ENCODE measurements at regions not wholly inside any gene's neighbourhood (a gene's known extent, or its start where the extent isn't known, plus 50 kb on each side); places are given as distances from the start of the nearest gene placed in this dataset.

GRCh38 chr20:5471368-5471767, 139.4 kb downstream of the GPCPD1 start:
- no peak overlapping the region for H2AFZ ChIP-seq (ENCODE audit: low read length)
- no peaks in the 10 kb centered on the region for H3K4me1 ChIP-seq (ENCODE audit: control insufficient read depth, extremely low read depth, insufficient read depth, low read length)

GRCh38 chr20:5470943-5471342, 139.9 kb downstream of the GPCPD1 start:
- Histone ChIP-seq H3K4me1 (ENCODE audit: control insufficient read depth, extremely low read depth, insufficient read depth, low read length) (no peaks in the 10 kb centered on the region), H3K4me2 (ENCODE audit: extremely low read depth, insufficient read depth, low read length) (no peak overlapping the region), H4K20me1 (ENCODE audit: control insufficient read depth, extremely low read depth, insufficient read depth, low read length) (no peaks in the 10 kb centered on the region), H2AFZ (ENCODE audit: low read length) (no peak overlapping the region), H3K36me3 (ENCODE audit: control insufficient read depth, insufficient read depth, low read length) (no peaks in the 10 kb centered on the region), H3K4me3 (replicated peaks in 1 of 4; ENCODE audit: control extremely low read depth in 1 of 4, insufficient read depth in 1 of 4, low read depth in 3 of 4, low read length in 4 of 4) (no peak overlapping the region), H3K27ac (ENCODE audit: insufficient read depth, low read length) (no peak overlapping the region), H3K27me3 (ENCODE audit: control insufficient read depth, insufficient read depth, low read length) (no peaks in the 10 kb centered on the region), H3K79me2 (ENCODE audit: control insufficient read depth, insufficient read depth, low read length) (no peaks in the 10 kb centered on the region), H3K9ac (ENCODE audit: insufficient read depth, low read length) (no peak overlapping the region), H3K9me3 (ENCODE audit: control insufficient read depth, insufficient read depth, low read depth, low read length) (no peaks in the 10 kb centered on the region)
- no peak for TF ChIP-seq CTCF (conservative IDR thresholded peaks at IDR 0.05 in 1 of 2, IDR thresholded peaks at IDR 0.05 in 1 of 2; ENCODE audit: low read depth in 1 of 2, low read length in 2 of 2)
- TF ChIP-seq EZH2 (IDR thresholded peaks at IDR 0.05; ENCODE audit: low read length, missing control alignments): no peak
- no peak for DNase-seq (ENCODE audit: low read depth in 2 of 2)

More at GRCh38 chr20:5471368-5471767, 139.4 kb downstream of the GPCPD1 start:
- no peaks in the 10 kb centered on the region for H3K79me2 ChIP-seq (ENCODE audit: control insufficient read depth, insufficient read depth, low read length)
- peak overlapping the region in 1 of 4 experiments; percentile 45 for H3K4me3 ChIP-seq (replicated peaks in 1 of 4; ENCODE audit: control extremely low read depth in 1 of 4, insufficient read depth in 1 of 4, low read depth in 3 of 4, low read length in 4 of 4)
- H3K9ac ChIP-seq (ENCODE audit: insufficient read depth, low read length): no peak overlapping the region
- no peaks in the 10 kb centered on the region for H3K9me3 ChIP-seq (ENCODE audit: control insufficient read depth, insufficient read depth, low read depth, low read length)
- H3K36me3 ChIP-seq (ENCODE audit: control insufficient read depth, insufficient read depth, low read length): no peaks in the 10 kb centered on the region
- no peaks in the 10 kb centered on the region for H4K20me1 ChIP-seq (ENCODE audit: control insufficient read depth, extremely low read depth, insufficient read depth, low read length)
- DNase-seq (ENCODE audit: low read depth in 2 of 2): no peak
- H3K27ac ChIP-seq (ENCODE audit: insufficient read depth, low read length): no peak overlapping the region
- H3K4me2 ChIP-seq (ENCODE audit: extremely low read depth, insufficient read depth, low read length): no peak overlapping the region
- H3K27me3 ChIP-seq (ENCODE audit: control insufficient read depth, insufficient read depth, low read length): no peaks in the 10 kb centered on the region
- no peak for TF ChIP-seq EZH2 (IDR thresholded peaks at IDR 0.05; ENCODE audit: low read length, missing control alignments)
- no peak for TF ChIP-seq CTCF (conservative IDR thresholded peaks at IDR 0.05 in 1 of 2, IDR thresholded peaks at IDR 0.05 in 1 of 2; ENCODE audit: low read depth in 1 of 2, low read length in 2 of 2)

GRCh38 chr20:5470458-5470857, 140.3 kb downstream of the GPCPD1 start:
- Histone ChIP-seq H3K9me3 (ENCODE audit: control insufficient read depth, insufficient read depth, low read depth, low read length) (no peaks in the 10 kb centered on the region), H3K27me3 (ENCODE audit: control insufficient read depth, insufficient read depth, low read length) (no peaks in the 10 kb centered on the region), H3K27ac (ENCODE audit: insufficient read depth, low read length) (no peak overlapping the region), H4K20me1 (ENCODE audit: control insufficient read depth, extremely low read depth, insufficient read depth, low read length) (no peaks in the 10 kb centered on the region), H3K4me1 (ENCODE audit: control insufficient read depth, extremely low read depth, insufficient read depth, low read length) (no peaks in the 10 kb centered on the region), H3K4me2 (ENCODE audit: extremely low read depth, insufficient read depth, low read length) (no peak overlapping the region), H3K9ac (ENCODE audit: insufficient read depth, low read length) (no peak overlapping the region), H3K79me2 (ENCODE audit: control insufficient read depth, insufficient read depth, low read length) (no peaks in the 10 kb centered on the region), H2AFZ (ENCODE audit: low read length) (no peak overlapping the region), H3K4me3 (replicated peaks in 1 of 4; ENCODE audit: control extremely low read depth in 1 of 4, insufficient read depth in 1 of 4, low read depth in 3 of 4, low read length in 4 of 4) (no peak overlapping the region), H3K36me3 (ENCODE audit: control insufficient read depth, insufficient read depth, low read length) (no peaks in the 10 kb centered on the region)
- no peak for TF ChIP-seq EZH2 (IDR thresholded peaks at IDR 0.05; ENCODE audit: low read length, missing control alignments)
- TF ChIP-seq CTCF (conservative IDR thresholded peaks at IDR 0.05 in 1 of 2, IDR thresholded peaks at IDR 0.05 in 1 of 2; ENCODE audit: low read depth in 1 of 2, low read length in 2 of 2): no peak
- no peak for DNase-seq (ENCODE audit: low read depth in 2 of 2)
